Spinal cord (tissue), 9 donors: ENCODE measurements at regions not wholly inside any gene's neighbourhood (a gene's known extent, or its start where the extent isn't known, plus 50 kb on each side); places are given as distances from the start of the nearest gene placed in this dataset.

Experiments
- DNase-seq, 6 donors: peaks; one replicate each; pipeline versions ENCODE4 v3.0.0 to v3.0.0-alpha.2; 2013 to 2015; ENCODE audit warnings: low spot score in 6 of 6, low read depth in 4 of 6
- H3K27ac ChIP-seq: one replicate; pipeline ENCODE4 v1.5.1; 2013; ENCODE audit warnings: low read depth, low read length, control low read depth
- H3K27me3 ChIP-seq: one replicate; pipeline ENCODE4 v1.6.1; 2013; ENCODE audit warnings: low read length; ENCODE audit not compliant: control insufficient read depth, insufficient read depth
- H3K36me3 ChIP-seq: one replicate; pipeline ENCODE4 v1.6.1; 2013; ENCODE audit warnings: low read length; ENCODE audit not compliant: control insufficient read depth, insufficient read depth
- H3K4me1 ChIP-seq: one replicate; pipeline ENCODE4 v1.6.1; 2013; ENCODE audit warnings: low read length; ENCODE audit not compliant: control insufficient read depth, insufficient read depth
- H3K4me3 ChIP-seq: one replicate; pipeline ENCODE4 v1.5.1; 2013; ENCODE audit warnings: low read depth, low read length, control low read depth
- H3K9me3 ChIP-seq: one replicate; pipeline ENCODE4 v1.6.1; 2013; ENCODE audit warnings: low read length; ENCODE audit not compliant: control insufficient read depth, insufficient read depth
- WGBS: methylation state at CpG from one replicate; pipeline ENCODE4 v1.1.5; 2013; ENCODE audit warnings: missing lambda C conversion rate; ENCODE audit not compliant: insufficient coverage; 5-methylcytosine and 5-hydroxymethylcytosine counted together
- donor health status: healthy.

DNA sequence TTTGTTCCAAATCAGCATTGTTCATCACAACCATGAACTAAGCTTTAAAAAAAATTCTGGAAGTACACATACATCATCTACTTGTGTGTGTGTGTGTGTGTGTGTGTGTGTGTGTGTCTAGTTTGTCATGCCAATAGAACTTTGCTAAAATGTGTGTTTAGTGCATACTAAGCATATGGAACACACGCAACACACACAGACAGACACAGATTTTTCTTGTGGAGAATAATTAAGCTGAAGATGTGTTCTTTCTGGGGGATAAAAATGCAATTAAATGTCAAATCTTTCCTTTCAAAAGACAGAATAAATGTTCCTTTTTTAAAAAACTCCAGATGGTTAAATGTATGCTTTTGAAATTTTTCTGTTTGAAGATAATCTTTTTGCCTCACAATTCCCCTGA, 530.4 kb upstream of the INTU start:
- no peak overlapping the region for H3K4me3 ChIP-seq
- no CpG with 5 or more reads among the region's 1 CpG for WGBS
- no peaks in the 10 kb centered on the region for H3K36me3 ChIP-seq
- no peaks in the 10 kb centered on the region for H3K4me1 ChIP-seq
- no peaks in the 10 kb centered on the region for H3K27me3 ChIP-seq
- H3K27ac ChIP-seq = no peak overlapping the region
- peaks cover 3% of the 10 kb centered on the region for H3K9me3 ChIP-seq
- DNase-seq = peak in 1 of 6 donors; percentile 68

DNA sequence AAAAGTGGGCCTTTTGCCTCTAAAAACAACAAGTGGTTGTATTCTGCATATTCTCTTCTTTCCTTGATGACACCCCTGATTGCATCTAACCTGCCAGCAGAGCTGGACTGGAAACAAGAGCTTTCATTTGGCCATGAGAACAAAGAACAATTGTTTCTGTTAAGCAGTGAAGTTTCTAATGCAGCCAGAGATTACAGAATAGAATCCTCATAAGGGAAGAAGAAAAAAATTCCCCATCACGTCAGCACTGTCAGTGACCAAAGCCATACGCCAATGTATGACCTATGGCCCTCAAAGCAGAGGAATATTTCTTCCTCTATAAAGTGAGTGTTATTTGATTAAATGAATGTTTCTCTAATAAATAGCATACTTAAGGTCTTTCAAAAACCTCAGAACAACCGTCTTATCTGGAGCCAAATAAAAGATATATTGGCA, 529.1 kb upstream of the INTU start:
- H3K9me3 ChIP-seq = peaks cover 7% of the 10 kb centered on the region
- H3K4me1 ChIP-seq = no peaks in the 10 kb centered on the region
- H3K27me3 ChIP-seq = no peaks in the 10 kb centered on the region
- H3K36me3 ChIP-seq = no peaks in the 10 kb centered on the region
- DNase-seq = peak in 1 of 6 donors; percentile 51
- peak overlapping the region; percentile 6 for H3K27ac ChIP-seq
- no peak overlapping the region for H3K4me3 ChIP-seq
- WGBS = no CpG with 5 or more reads among the region's 3 CpGs

DNA sequence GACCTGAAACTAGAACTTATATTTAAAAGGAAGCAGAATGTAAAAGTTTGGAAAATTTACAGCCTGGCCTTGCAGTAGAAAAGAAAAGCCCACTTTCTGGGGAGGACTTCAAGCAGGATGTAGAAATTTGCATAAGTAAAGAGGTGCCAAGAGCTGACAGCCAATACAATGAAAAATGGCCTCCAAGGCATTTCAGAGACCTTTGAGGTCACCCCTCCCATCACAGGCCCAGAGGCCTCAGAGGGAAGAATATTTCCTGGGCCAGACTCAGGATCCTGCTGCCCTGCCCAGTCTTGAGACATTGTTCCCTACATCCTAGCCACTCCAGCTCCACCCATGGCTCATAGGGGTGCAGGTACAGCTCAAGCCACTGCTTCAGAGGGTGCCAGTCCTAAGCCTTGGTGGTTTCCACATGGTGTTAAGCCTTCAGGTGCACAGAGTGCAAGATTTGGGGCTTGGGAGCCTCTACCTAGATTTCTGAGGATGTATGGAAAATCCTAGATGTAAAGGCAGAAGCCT, 518.9 kb upstream of the INTU start:
- no peaks in the 10 kb centered on the region for H3K36me3 ChIP-seq
- no peak for DNase-seq
- H3K4me1 ChIP-seq = no peaks in the 10 kb centered on the region
- peaks cover 2% of the 10 kb centered on the region for H3K9me3 ChIP-seq
- H3K27ac ChIP-seq = no peak overlapping the region
- no peak overlapping the region for H3K4me3 ChIP-seq
- H3K27me3 ChIP-seq = no peaks in the 10 kb centered on the region

DNA sequence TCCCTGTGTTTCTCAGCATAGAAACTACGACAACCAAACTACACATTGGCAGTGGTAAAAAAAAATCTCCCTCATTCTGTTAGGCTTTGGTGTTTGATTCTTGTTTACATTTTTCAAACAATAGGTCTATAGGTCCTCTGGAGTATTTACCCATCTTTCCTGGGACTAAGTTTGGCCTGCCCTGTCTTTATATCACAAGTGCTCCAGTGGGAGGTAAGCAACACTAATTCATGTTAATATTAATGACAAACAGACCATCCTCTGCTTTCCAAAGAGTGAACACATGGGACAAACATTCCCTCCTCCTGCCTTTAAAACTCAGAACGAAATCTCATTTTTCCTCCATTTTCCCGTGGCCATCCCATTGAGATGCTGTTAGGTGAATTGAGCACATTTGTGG, 514.1 kb upstream of the INTU start:
- DNase-seq = no peak
- Histone ChIP-seq H3K4me1 (no peaks in the 10 kb centered on the region), H3K27ac (no peak overlapping the region), H3K27me3 (no peaks in the 10 kb centered on the region), H3K36me3 (no peaks in the 10 kb centered on the region), H3K4me3 (no peak overlapping the region), H3K9me3 (no peaks in the 10 kb centered on the region)
- no CpG with 5 or more reads among the region's 3 CpGs for WGBS

DNA sequence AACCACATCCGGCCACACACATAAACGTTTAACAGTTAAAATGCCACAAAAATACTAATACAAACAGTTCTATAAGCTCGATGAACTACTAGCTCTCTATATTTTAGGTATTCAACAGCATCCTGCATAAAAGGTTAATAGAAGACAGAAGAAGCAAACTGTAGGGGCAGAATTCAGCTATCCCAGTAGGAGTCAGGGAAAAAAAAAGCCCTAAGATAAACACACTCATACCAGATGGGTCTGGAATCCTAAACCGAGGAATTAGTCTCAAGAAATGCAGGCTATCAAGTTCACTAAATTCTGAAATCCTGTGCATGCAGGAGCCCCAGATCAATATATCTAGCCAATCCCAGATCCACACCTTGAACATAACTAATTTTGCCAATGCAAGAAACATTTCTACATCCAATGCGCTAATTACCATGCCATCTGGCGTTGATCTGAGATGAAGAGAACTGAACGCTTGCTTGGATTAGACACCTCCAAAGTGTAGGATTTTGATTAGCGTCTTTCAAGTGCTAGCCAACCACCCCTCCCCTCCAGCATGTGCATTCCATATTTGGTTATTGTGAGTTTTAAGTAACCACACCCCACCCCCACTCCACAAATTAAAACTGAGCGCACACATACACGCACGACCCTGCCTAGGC, 512.2 kb upstream of the INTU start:
- no peak overlapping the region for H3K4me3 ChIP-seq
- H3K27ac ChIP-seq = no peak overlapping the region
- WGBS = 96% methylated on average over 3 of the region's 11 CpGs
- H3K4me1 ChIP-seq = no peaks in the 10 kb centered on the region
- peak in 1 of 6 donors; percentile 73 for DNase-seq
- no peaks in the 10 kb centered on the region for H3K27me3 ChIP-seq
- H3K9me3 ChIP-seq = no peaks in the 10 kb centered on the region
- H3K36me3 ChIP-seq = no peaks in the 10 kb centered on the region

DNA sequence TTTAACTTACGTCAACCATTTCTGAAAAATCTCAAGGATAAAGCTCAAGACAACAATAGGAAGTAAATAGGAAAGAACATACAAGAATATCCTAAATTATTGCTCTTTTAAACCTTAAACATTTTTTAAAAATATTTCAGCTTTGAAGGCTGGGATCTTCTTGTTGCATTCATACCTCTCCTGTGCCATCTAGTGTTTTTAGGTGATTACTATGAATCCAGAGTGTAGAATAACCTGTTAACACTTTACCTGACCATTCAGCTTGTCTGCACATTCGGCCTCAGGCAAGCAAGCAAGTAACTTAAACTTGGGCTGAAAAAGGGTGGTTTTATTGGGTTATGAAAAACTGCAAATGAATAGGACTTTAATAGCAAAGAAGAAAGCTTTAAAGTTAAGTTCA, 507.8 kb upstream of the INTU start:
- Histone ChIP-seq H3K4me1 (no peaks in the 10 kb centered on the region), H3K27me3 (no peaks in the 10 kb centered on the region), H3K27ac (no peak overlapping the region), H3K36me3 (no peaks in the 10 kb centered on the region), H3K9me3 (no peaks in the 10 kb centered on the region), H3K4me3 (no peak overlapping the region)
- WGBS = no CpG with 5 or more reads among the region's 2 CpGs
- DNase-seq = peak in 4 of 6 donors; percentile 13 to 78 (median 32)

DNA sequence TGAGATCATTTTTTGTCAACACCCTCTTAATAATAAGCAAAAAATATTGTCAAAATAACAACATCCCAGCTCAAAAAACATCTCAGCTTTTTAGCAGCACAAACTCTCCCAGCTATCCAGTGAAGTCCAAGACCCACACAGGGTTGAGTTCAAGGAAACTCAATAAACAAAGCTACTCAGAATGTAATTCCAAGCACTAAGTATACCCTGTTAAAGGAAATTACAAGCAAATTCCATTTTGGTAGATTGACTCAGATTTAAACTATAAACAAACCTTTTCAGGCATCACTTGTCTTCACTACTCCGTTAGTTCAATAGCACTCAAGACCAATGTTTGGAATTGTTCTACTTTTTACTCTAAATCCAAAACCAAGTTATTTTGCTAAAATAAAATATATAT, 506.0 kb upstream of the INTU start:
- no peak overlapping the region for H3K27ac ChIP-seq
- H3K36me3 ChIP-seq = no peaks in the 10 kb centered on the region
- H3K9me3 ChIP-seq = no peaks in the 10 kb centered on the region
- WGBS = no CpG with 5 or more reads among the region's 1 CpG
- no peak overlapping the region for H3K4me3 ChIP-seq
- no peaks in the 10 kb centered on the region for H3K27me3 ChIP-seq
- H3K4me1 ChIP-seq = no peaks in the 10 kb centered on the region
- no peak for DNase-seq

DNA sequence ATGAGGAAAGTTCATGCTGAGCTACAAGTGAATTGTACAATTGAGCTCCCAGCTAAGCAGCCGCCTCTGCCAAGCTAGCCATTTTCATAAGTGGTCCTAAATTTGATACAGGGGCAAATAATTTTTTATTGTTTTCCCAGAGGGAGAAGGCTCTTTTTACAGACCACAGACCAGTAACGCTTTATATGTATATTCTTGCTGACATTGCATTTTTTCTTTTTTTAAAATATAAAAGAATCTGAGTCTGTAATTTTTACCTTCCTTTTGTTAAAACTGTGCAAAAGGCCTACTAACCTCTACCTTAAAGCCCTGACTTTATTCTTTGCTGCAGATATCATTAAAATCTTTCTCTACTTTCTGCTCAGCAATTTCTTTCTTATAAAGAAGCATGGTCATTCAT, 501.2 kb upstream of the INTU start:
- Histone ChIP-seq H3K9me3 (no peaks in the 10 kb centered on the region), H3K36me3 (no peaks in the 10 kb centered on the region), H3K27me3 (no peaks in the 10 kb centered on the region), H3K4me1 (no peaks in the 10 kb centered on the region), H3K27ac (no peak overlapping the region), H3K4me3 (no peak overlapping the region)
- WGBS = no CpG with 5 or more reads among the region's 2 CpGs
- no peak for DNase-seq

DNA sequence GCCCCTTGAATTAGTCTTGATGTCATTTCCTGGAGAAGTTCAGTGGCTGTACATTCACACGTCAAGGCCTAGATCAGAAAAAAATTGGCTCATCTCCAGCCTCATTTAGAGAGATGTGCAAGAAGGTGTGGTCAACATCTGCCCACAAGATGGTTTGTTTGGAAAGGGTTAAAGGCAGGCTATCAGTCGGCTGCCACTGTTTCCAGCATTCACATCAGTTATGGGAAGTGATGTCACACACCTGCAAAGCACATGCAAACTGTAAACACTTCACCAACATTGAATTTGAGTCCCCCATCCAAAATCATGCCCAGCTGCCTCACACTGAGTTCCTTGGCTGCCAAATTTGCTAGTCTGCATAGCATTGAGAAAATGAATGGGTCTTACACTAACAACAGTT, 498.3 kb upstream of the INTU start:
- no peaks in the 10 kb centered on the region for H3K9me3 ChIP-seq
- H3K27ac ChIP-seq = no peak overlapping the region
- peak in 1 of 6 donors; percentile 6 for DNase-seq

DNA sequence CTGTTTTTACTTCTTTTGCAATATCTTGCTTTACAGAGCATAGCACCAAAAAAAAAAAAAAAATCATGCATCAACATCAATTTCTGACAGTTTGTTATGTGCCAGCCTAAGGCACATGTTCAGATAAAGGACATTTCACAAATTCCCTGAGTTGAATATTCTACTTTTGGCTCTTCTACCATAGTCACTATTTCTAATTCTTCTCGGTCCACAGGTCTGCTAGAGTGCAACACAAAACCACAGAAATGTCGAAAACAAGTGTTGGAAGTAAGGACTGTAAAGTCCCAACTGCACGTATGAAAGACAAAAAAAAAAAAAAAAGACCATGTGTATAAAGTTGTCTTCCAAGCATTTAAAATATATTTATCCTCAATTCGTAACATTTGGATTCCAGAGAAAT, 494.2 kb upstream of the INTU start:
- Histone ChIP-seq H3K9me3 (no peaks in the 10 kb centered on the region), H3K27me3 (no peaks in the 10 kb centered on the region), H3K4me1 (no peaks in the 10 kb centered on the region), H3K27ac (no peak overlapping the region), H3K36me3 (no peaks in the 10 kb centered on the region), H3K4me3 (no peak overlapping the region)
- no peak for DNase-seq
- WGBS = no CpG with 5 or more reads among the region's 4 CpGs

More for the DNA sequence above, 498.3 kb upstream of the INTU start:
- 50% methylated on average over 1 of the region's 2 CpGs for WGBS
- H3K4me3 ChIP-seq = no peak overlapping the region
- no peaks in the 10 kb centered on the region for H3K36me3 ChIP-seq
- H3K4me1 ChIP-seq = no peaks in the 10 kb centered on the region
- H3K27me3 ChIP-seq = no peaks in the 10 kb centered on the region
